ENCODE measurements at regions not wholly inside any gene's neighbourhood (a gene's known extent, or its start where the extent isn't known, plus 50 kb on each side); places are given as distances from the start of the nearest gene placed in this dataset.

DNA sequence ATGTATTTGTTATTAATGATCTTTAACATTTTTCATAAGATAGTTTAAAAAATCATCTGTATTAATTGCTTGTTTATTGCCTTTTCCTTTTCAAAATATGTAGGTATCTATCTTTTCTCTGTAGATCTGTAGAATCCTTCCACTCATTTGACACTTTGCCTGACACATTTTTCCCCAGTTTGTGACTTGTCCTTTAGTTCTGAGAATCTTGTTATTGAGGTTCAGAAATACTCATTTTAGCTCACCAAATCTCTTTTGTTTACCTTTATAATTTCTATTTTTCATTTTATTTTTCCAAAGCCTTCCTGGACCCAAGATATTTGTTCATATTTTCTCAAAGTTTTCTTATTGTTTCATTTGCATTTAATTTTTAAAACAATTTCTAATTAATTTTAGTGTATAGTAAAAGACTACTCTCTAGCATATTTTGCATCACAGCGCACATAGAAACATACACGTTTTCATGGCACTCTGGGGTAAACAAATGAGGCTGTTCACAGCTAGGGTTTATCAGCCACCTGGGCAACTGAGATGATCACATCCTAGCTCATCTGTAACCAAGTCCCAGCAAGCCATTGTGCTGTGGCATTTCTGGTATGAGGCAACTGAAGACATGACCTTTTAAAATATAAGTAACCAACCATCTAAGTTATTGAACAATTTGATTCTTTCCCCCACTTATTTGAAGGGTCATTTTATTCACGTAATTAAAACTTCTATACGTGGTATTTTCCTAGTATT, 275.7 kb downstream of the ADGB start:
- H3K4me2 ChIP-seq (replicated peaks; ENCODE audit: low read depth, low read length, poor library complexity, severe bottlenecking) = no peak overlapping the region
- Mint-ChIP-seq H3K27me3 (no peaks in the 10 kb centered on the region), H3K4me1 (peaks cover 22% of the 10 kb centered on the region), H3K4me3 (no peak overlapping the region), H3K27ac (no peak overlapping the region), H3K9me3 (ENCODE audit: insufficient read depth) (no peaks in the 10 kb centered on the region)
- no peak overlapping the region for H3K27ac ChIP-seq (ENCODE audit: low read length in 2 of 2)
- no peak overlapping the region for H3K4me3 ChIP-seq (ENCODE audit: control extremely low read depth in 1 of 5, extremely low read depth in 1 of 5, insufficient read depth in 1 of 5, low read depth in 2 of 5, low read length in 4 of 5)
- peaks cover 8 to 9% of the 10 kb centered on the region in 2 donors for H3K4me1 ChIP-seq (ENCODE audit: control insufficient read depth in 2 of 2, insufficient read depth in 2 of 2, low read length in 2 of 2)
- H4K20me1 ChIP-seq (ENCODE audit: control insufficient read depth, insufficient read depth, low read length, poor library complexity, severe bottlenecking) = no peaks in the 10 kb centered on the region
- H3K9me3 ChIP-seq (ENCODE audit: control extremely low read depth in 1 of 3, control insufficient read depth in 2 of 3, insufficient read depth in 1 of 3, low read length in 2 of 3) = no peaks in the 10 kb centered on the region
- no peak for ATAC-seq (ENCODE audit: low read depth)
- H3K27me3 ChIP-seq (replicated peaks in 1 of 4; ENCODE audit: control extremely low read depth in 1 of 4, control insufficient read depth in 3 of 4, insufficient read depth in 4 of 4, low read length in 3 of 4) = no peaks in the 10 kb centered on the region
- DNase-seq = no peak
- no peak overlapping the region for H2AFZ ChIP-seq (ENCODE audit: insufficient read depth, low read depth, low read length, poor library complexity, severe bottlenecking)
- H3K79me2 ChIP-seq (ENCODE audit: control insufficient read depth, insufficient read depth, low read length) = no peaks in the 10 kb centered on the region
- WGBS (ENCODE audit: insufficient coverage) = 100% methylated on average over 2 of the region's 4 CpGs
- H3K36me3 ChIP-seq (replicated peaks in 1 of 2; ENCODE audit: control extremely low read depth in 1 of 2, control insufficient read depth in 1 of 2, extremely low read depth in 1 of 2, insufficient read depth in 2 of 2, low read length in 1 of 2) = no peaks in the 10 kb centered on the region
- intact Hi-C loops (cut with micrococcal nuclease) = no loop called here
- TF ChIP-seq CTCF (IDR thresholded peaks at IDR 0.05) (no peak), EZH2 (IDR thresholded peaks at IDR 0.05; ENCODE audit: borderline replicate concordance, insufficient read depth, low read depth, low read length, poor library complexity, severe bottlenecking) (no peak)
- POLR2A ChIA-PET = no interaction called here
- CTCF ChIA-PET = no interaction called here
- H3K9ac ChIP-seq (ENCODE audit: low read length) = no peak overlapping the region

DNA sequence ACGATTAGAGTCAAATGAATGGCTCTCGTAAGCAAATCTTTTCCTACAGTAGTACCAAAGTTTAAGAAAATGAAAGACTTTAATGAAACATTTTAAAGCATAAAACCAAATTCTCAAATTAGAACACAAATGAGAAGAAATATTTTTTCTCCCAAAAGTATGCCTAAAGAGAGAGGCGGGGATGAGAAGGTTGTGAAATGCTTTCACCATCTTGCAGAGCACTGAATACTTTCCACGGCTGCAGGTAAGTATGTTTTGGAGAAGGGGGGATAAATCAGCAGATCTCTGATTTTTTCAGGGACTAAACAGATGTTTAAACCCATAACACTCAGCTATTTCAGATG, 277.1 kb downstream of the ADGB start:
- ChIA-PET CTCF (no interaction called here), POLR2A (no interaction called here)
- H3K4me1 Mint-ChIP-seq = peaks cover 19% of the 10 kb centered on the region
- no peaks in the 10 kb centered on the region for H4K20me1 ChIP-seq (ENCODE audit: control insufficient read depth, insufficient read depth, low read length, poor library complexity, severe bottlenecking)
- no peak overlapping the region for H3K27ac Mint-ChIP-seq
- H3K9me3 Mint-ChIP-seq (ENCODE audit: insufficient read depth) = no peaks in the 10 kb centered on the region
- no peaks in the 10 kb centered on the region for H3K27me3 ChIP-seq (replicated peaks in 1 of 4; ENCODE audit: control extremely low read depth in 1 of 4, control insufficient read depth in 3 of 4, insufficient read depth in 4 of 4, low read length in 3 of 4)
- no peak overlapping the region for H3K4me3 ChIP-seq (ENCODE audit: control extremely low read depth in 1 of 5, extremely low read depth in 1 of 5, insufficient read depth in 1 of 5, low read depth in 2 of 5, low read length in 4 of 5)
- ATAC-seq (ENCODE audit: low read depth) (no peak), DNase-seq (no peak)
- H3K36me3 ChIP-seq (replicated peaks in 1 of 2; ENCODE audit: control extremely low read depth in 1 of 2, control insufficient read depth in 1 of 2, extremely low read depth in 1 of 2, insufficient read depth in 2 of 2, low read length in 1 of 2) = no peaks in the 10 kb centered on the region
- no peaks in the 10 kb centered on the region for H3K79me2 ChIP-seq (ENCODE audit: control insufficient read depth, insufficient read depth, low read length)
- no CpG with 5 or more reads among the region's 4 CpGs for whole genome bisulfite sequencing (ENCODE audit: insufficient coverage)
- TF ChIP-seq CTCF (IDR thresholded peaks at IDR 0.05) (no peak), EZH2 (IDR thresholded peaks at IDR 0.05; ENCODE audit: borderline replicate concordance, insufficient read depth, low read depth, low read length, poor library complexity, severe bottlenecking) (no peak)
- H3K4me3 Mint-ChIP-seq = no peak overlapping the region
- no peaks in the 10 kb centered on the region for H3K27me3 Mint-ChIP-seq
- no peak overlapping the region for H3K9ac ChIP-seq (ENCODE audit: low read length)
- H3K9me3 ChIP-seq (ENCODE audit: control extremely low read depth in 1 of 3, control insufficient read depth in 2 of 3, insufficient read depth in 1 of 3, low read length in 2 of 3) = no peaks in the 10 kb centered on the region
- peaks cover 8 to 9% of the 10 kb centered on the region in 2 donors for H3K4me1 ChIP-seq (ENCODE audit: control insufficient read depth in 2 of 2, insufficient read depth in 2 of 2, low read length in 2 of 2)
- no peak overlapping the region for H3K27ac ChIP-seq (ENCODE audit: low read length in 2 of 2)
- intact Hi-C loops (cut with micrococcal nuclease) = no loop called here
- no peak overlapping the region for H3K4me2 ChIP-seq (replicated peaks; ENCODE audit: low read depth, low read length, poor library complexity, severe bottlenecking)
- H2AFZ ChIP-seq (ENCODE audit: insufficient read depth, low read depth, low read length, poor library complexity, severe bottlenecking) = no peak overlapping the region

Data from B cell (primary cell).